ENCODE measurements at regions not wholly inside any gene's neighbourhood (a gene's known extent, or its start where the extent isn't known, plus 50 kb on each side); places are given as distances from the start of the nearest gene placed in this dataset.
"Not testable (repeated sequence)": the region's sequence is repeated elsewhere in the genome, so short reads cannot be mapped to it uniquely, and the experiment has no call there.

GRCh38 chr2:87633287-87633963, 114.5 kb upstream of the PLGLB2 start:
- not testable (repeated sequence) for H3K9me3 ChIP-seq (ENCODE audit: control insufficient read depth in 1 of 2, low read length in 2 of 2); H3K27me3 ChIP-seq (ENCODE audit: control insufficient read depth in 1 of 2, insufficient read depth in 2 of 2, low read length in 2 of 2); H3K4me1 ChIP-seq (ENCODE audit: control insufficient read depth in 1 of 2, insufficient read depth in 2 of 2, low read length in 2 of 2); H3K4me3 ChIP-seq (ENCODE audit: low read depth in 1 of 2, low read length in 2 of 2); H3K27ac ChIP-seq (ENCODE audit: low read depth, low read length); H3K36me3 ChIP-seq (ENCODE audit: control insufficient read depth in 1 of 2, insufficient read depth in 2 of 2, low read length in 2 of 2); H3K9ac ChIP-seq (ENCODE audit: low read depth in 1 of 2, low read length in 2 of 2)

GRCh38 chr2:87634106-87634505, 113.8 kb upstream of the PLGLB2 start:
- H3K27me3 ChIP-seq (ENCODE audit: control insufficient read depth in 1 of 2, insufficient read depth in 2 of 2, low read length in 2 of 2); H3K27ac ChIP-seq (ENCODE audit: low read depth, low read length); H3K9ac ChIP-seq (ENCODE audit: low read depth in 1 of 2, low read length in 2 of 2); H3K4me1 ChIP-seq (ENCODE audit: control insufficient read depth in 1 of 2, insufficient read depth in 2 of 2, low read length in 2 of 2); H3K36me3 ChIP-seq (ENCODE audit: control insufficient read depth in 1 of 2, insufficient read depth in 2 of 2, low read length in 2 of 2); H3K9me3 ChIP-seq (ENCODE audit: control insufficient read depth in 1 of 2, low read length in 2 of 2); H3K4me3 ChIP-seq (ENCODE audit: low read depth in 1 of 2, low read length in 2 of 2): not testable (repeated sequence)

- not testable (repeated sequence) for H3K9ac ChIP-seq (ENCODE audit: low read depth in 1 of 2, low read length in 2 of 2); H3K36me3 ChIP-seq (ENCODE audit: control insufficient read depth in 1 of 2, insufficient read depth in 2 of 2, low read length in 2 of 2); H3K27ac ChIP-seq (ENCODE audit: low read depth, low read length); H3K4me3 ChIP-seq (ENCODE audit: low read depth in 1 of 2, low read length in 2 of 2); H3K27me3 ChIP-seq (ENCODE audit: control insufficient read depth in 1 of 2, insufficient read depth in 2 of 2, low read length in 2 of 2); H3K9me3 ChIP-seq (ENCODE audit: control insufficient read depth in 1 of 2, low read length in 2 of 2); H3K4me1 ChIP-seq (ENCODE audit: control insufficient read depth in 1 of 2, insufficient read depth in 2 of 2, low read length in 2 of 2)
Measured at GRCh38 chr2:87634971-87635650, 112.8 kb upstream of the PLGLB2 start.

GRCh38 chr2:87636246-87636645, 111.6 kb upstream of the PLGLB2 start:
- H3K9ac ChIP-seq (ENCODE audit: low read depth in 1 of 2, low read length in 2 of 2); H3K4me1 ChIP-seq (ENCODE audit: control insufficient read depth in 1 of 2, insufficient read depth in 2 of 2, low read length in 2 of 2); H3K27ac ChIP-seq (ENCODE audit: low read depth, low read length); H3K4me3 ChIP-seq (ENCODE audit: low read depth in 1 of 2, low read length in 2 of 2); H3K9me3 ChIP-seq (ENCODE audit: control insufficient read depth in 1 of 2, low read length in 2 of 2); H3K27me3 ChIP-seq (ENCODE audit: control insufficient read depth in 1 of 2, insufficient read depth in 2 of 2, low read length in 2 of 2); H3K36me3 ChIP-seq (ENCODE audit: control insufficient read depth in 1 of 2, insufficient read depth in 2 of 2, low read length in 2 of 2): not testable (repeated sequence)

- H3K4me1 ChIP-seq (ENCODE audit: control insufficient read depth in 1 of 2, insufficient read depth in 2 of 2, low read length in 2 of 2); H3K9ac ChIP-seq (ENCODE audit: low read depth in 1 of 2, low read length in 2 of 2); H3K27me3 ChIP-seq (ENCODE audit: control insufficient read depth in 1 of 2, insufficient read depth in 2 of 2, low read length in 2 of 2); H3K36me3 ChIP-seq (ENCODE audit: control insufficient read depth in 1 of 2, insufficient read depth in 2 of 2, low read length in 2 of 2); H3K9me3 ChIP-seq (ENCODE audit: control insufficient read depth in 1 of 2, low read length in 2 of 2); H3K27ac ChIP-seq (ENCODE audit: low read depth, low read length); H3K4me3 ChIP-seq (ENCODE audit: low read depth in 1 of 2, low read length in 2 of 2): not testable (repeated sequence)
Measured at GRCh38 chr2:87636735-87637134, 111.2 kb upstream of the PLGLB2 start.

- H3K4me3 ChIP-seq (ENCODE audit: low read depth in 1 of 2, low read length in 2 of 2); H3K27ac ChIP-seq (ENCODE audit: low read depth, low read length); H3K27me3 ChIP-seq (ENCODE audit: control insufficient read depth in 1 of 2, insufficient read depth in 2 of 2, low read length in 2 of 2); H3K9ac ChIP-seq (ENCODE audit: low read depth in 1 of 2, low read length in 2 of 2); H3K9me3 ChIP-seq (ENCODE audit: control insufficient read depth in 1 of 2, low read length in 2 of 2); H3K4me1 ChIP-seq (ENCODE audit: control insufficient read depth in 1 of 2, insufficient read depth in 2 of 2, low read length in 2 of 2); H3K36me3 ChIP-seq (ENCODE audit: control insufficient read depth in 1 of 2, insufficient read depth in 2 of 2, low read length in 2 of 2): not testable (repeated sequence)
Measured at GRCh38 chr2:87637249-87637990, 110.5 kb upstream of the PLGLB2 start.

GRCh38 chr2:87638114-87638807, 109.6 kb upstream of the PLGLB2 start:
- H3K9me3 ChIP-seq (ENCODE audit: control insufficient read depth in 1 of 2, low read length in 2 of 2); H3K27ac ChIP-seq (ENCODE audit: low read depth, low read length); H3K36me3 ChIP-seq (ENCODE audit: control insufficient read depth in 1 of 2, insufficient read depth in 2 of 2, low read length in 2 of 2); H3K4me3 ChIP-seq (ENCODE audit: low read depth in 1 of 2, low read length in 2 of 2); H3K27me3 ChIP-seq (ENCODE audit: control insufficient read depth in 1 of 2, insufficient read depth in 2 of 2, low read length in 2 of 2); H3K9ac ChIP-seq (ENCODE audit: low read depth in 1 of 2, low read length in 2 of 2); H3K4me1 ChIP-seq (ENCODE audit: control insufficient read depth in 1 of 2, insufficient read depth in 2 of 2, low read length in 2 of 2): not testable (repeated sequence)

- not testable (repeated sequence) for H3K4me1 ChIP-seq (ENCODE audit: control insufficient read depth in 1 of 2, insufficient read depth in 2 of 2, low read length in 2 of 2); H3K27ac ChIP-seq (ENCODE audit: low read depth, low read length); H3K9me3 ChIP-seq (ENCODE audit: control insufficient read depth in 1 of 2, low read length in 2 of 2); H3K9ac ChIP-seq (ENCODE audit: low read depth in 1 of 2, low read length in 2 of 2); H3K27me3 ChIP-seq (ENCODE audit: control insufficient read depth in 1 of 2, insufficient read depth in 2 of 2, low read length in 2 of 2); H3K36me3 ChIP-seq (ENCODE audit: control insufficient read depth in 1 of 2, insufficient read depth in 2 of 2, low read length in 2 of 2); H3K4me3 ChIP-seq (ENCODE audit: low read depth in 1 of 2, low read length in 2 of 2)
Measured at GRCh38 chr2:87638872-87639271, 109.0 kb upstream of the PLGLB2 start.

- not testable (repeated sequence) for H3K27me3 ChIP-seq (ENCODE audit: control insufficient read depth in 1 of 2, insufficient read depth in 2 of 2, low read length in 2 of 2); H3K36me3 ChIP-seq (ENCODE audit: control insufficient read depth in 1 of 2, insufficient read depth in 2 of 2, low read length in 2 of 2); H3K27ac ChIP-seq (ENCODE audit: low read depth, low read length); H3K9me3 ChIP-seq (ENCODE audit: control insufficient read depth in 1 of 2, low read length in 2 of 2); H3K4me1 ChIP-seq (ENCODE audit: control insufficient read depth in 1 of 2, insufficient read depth in 2 of 2, low read length in 2 of 2); H3K9ac ChIP-seq (ENCODE audit: low read depth in 1 of 2, low read length in 2 of 2); H3K4me3 ChIP-seq (ENCODE audit: low read depth in 1 of 2, low read length in 2 of 2)
Measured at GRCh38 chr2:87639801-87640440, 108.0 kb upstream of the PLGLB2 start.

Data from duodenal mucosa (tissue), 2 donors.